ENCODE measurements at regions not wholly inside any gene's neighbourhood (a gene's known extent, or its start where the extent isn't known, plus 50 kb on each side); places are given as distances from the start of the nearest gene placed in this dataset.

- TF ChIP-seq CTCF (IDR thresholded peaks at IDR 0.05) = no peak
- TF ChIP-seq POLR2A (IDR thresholded peaks at IDR 0.05; ENCODE audit: low read depth) = no peak
- no peak for TF ChIP-seq EP300 (IDR thresholded peaks at IDR 0.05)
- no peak for TF ChIP-seq POLR2AphosphoS5 (IDR thresholded peaks at IDR 0.05)
Observed at GRCh38 chr13:103625194-103625593, 559.0 kb upstream of the SLC10A2 start.

Data from esophagus muscularis mucosa (tissue), 4 donors.